22Rv1 (cell line): ENCODE measurements at regions not wholly inside any gene's neighbourhood (a gene's known extent, or its start where the extent isn't known, plus 50 kb on each side); places are given as distances from the start of the nearest gene placed in this dataset.

ENCODE experiments used
- ZFX ChIP-seq: fragments of 450-650 bp; IDR thresholded peaks from 2 replicates; pipeline ENCODE4 v1.6.1; 2017; ENCODE audit warnings: antibody characterized with exemption, borderline replicate concordance
- TF ChIP-seq, protein P1 (sequence below): fragments of 450-650 bp; IDR thresholded peaks from 2 replicates; pipeline ENCODE4 v1.5.1; 2017; ENCODE audit warnings: mild to moderate bottlenecking

DNA sequence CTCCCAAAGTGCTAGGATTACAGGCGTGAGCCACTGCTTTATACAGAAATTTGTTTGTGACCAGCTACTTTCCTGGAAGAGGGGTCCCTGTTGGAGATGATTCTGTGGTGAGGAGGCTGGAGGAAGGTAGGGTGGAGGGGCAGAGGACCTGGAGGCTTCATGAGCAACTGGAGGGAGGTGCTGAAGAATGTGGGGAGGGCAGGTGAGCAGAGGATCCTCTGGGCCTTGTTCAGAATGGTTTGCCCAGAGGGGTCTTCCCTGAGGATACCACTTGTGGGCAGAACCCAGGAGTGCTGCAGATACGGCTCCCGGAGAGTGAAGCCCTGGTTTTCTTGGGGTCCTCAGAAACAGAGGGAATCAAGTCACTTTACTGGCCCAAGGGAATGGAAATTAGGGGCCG, 67.2 kb upstream of the WDR26 start:
- TF ChIP-seq, protein P1, sequence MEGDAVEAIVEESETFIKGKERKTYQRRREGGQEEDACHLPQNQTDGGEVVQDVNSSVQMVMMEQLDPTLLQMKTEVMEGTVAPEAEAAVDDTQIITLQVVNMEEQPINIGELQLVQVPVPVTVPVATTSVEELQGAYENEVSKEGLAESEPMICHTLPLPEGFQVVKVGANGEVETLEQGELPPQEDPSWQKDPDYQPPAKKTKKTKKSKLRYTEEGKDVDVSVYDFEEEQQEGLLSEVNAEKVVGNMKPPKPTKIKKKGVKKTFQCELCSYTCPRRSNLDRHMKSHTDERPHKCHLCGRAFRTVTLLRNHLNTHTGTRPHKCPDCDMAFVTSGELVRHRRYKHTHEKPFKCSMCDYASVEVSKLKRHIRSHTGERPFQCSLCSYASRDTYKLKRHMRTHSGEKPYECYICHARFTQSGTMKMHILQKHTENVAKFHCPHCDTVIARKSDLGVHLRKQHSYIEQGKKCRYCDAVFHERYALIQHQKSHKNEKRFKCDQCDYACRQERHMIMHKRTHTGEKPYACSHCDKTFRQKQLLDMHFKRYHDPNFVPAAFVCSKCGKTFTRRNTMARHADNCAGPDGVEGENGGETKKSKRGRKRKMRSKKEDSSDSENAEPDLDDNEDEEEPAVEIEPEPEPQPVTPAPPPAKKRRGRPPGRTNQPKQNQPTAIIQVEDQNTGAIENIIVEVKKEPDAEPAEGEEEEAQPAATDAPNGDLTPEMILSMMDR, result no peak
- no peak for TF ChIP-seq ZFX
